PFSK-1 (cell line): ENCODE measurements at regions not wholly inside any gene's neighbourhood (a gene's known extent, or its start where the extent isn't known, plus 50 kb on each side); places are given as distances from the start of the nearest gene placed in this dataset.
A peak's percentile ranks its signal among the peaks of the same experiment; 100 is the strongest.

Source experiments
- FOXP2 ChIP-seq: optimal IDR thresholded peaks from 2 replicates; pipeline ENCODE3; 2011; ENCODE audit warnings: borderline replicate concordance, control low read depth, inconsistent platforms; ENCODE audit not compliant: insufficient read depth; ENCODE audit errors: extremely low read length, extremely low read depth
- POLR2AphosphoS5 ChIP-seq: IDR thresholded peaks from 2 replicates; pipeline ENCODE4 v1.6.1; 2012; ENCODE audit warnings: low read depth, mild to moderate bottlenecking, control low read depth, low read length, moderate library complexity
- REST ChIP-seq, 2 experiments: IDR thresholded peaks; 2 replicates each; pipeline versions ENCODE4 v1.6.1 to v1.8.0; 2011 to 2012; ENCODE audit warnings: low read depth in 2 of 2, low read length in 2 of 2, control low read depth in 1 of 2, inconsistent platforms in 1 of 2, mild to moderate bottlenecking in 1 of 2, moderate library complexity in 1 of 2; ENCODE audit not compliant: insufficient read depth in 1 of 2
- SIN3A ChIP-seq: IDR thresholded peaks from 2 replicates; pipeline ENCODE4 v1.6.1; 2012; ENCODE audit warnings: mild to moderate bottlenecking, low read length, moderate library complexity, borderline replicate concordance; ENCODE audit not compliant: insufficient read depth
- TAF1 ChIP-seq: IDR thresholded peaks from 2 replicates; pipeline ENCODE4 v1.6.1; 2012; ENCODE audit warnings: low read length, control low read depth, borderline replicate concordance; ENCODE audit not compliant: insufficient read depth

- TF ChIP-seq FOXP2, result no peak
- no peak for TF ChIP-seq TAF1
- TF ChIP-seq SIN3A, result no peak
- no peak for TF ChIP-seq REST (IDR thresholded peaks at IDR 0.05; ENCODE audit: insufficient read depth in 1 of 2, low read depth in 2 of 2, low read length in 2 of 2)
- no peak for TF ChIP-seq POLR2AphosphoS5
These were observed 2056.4 kb downstream of the PCDH7 start for GRCh38 chr4:32776435-32777203.

- TF ChIP-seq FOXP2 (no peak), POLR2AphosphoS5 (no peak), SIN3A (no peak), REST (IDR thresholded peaks at IDR 0.05; ENCODE audit: insufficient read depth in 1 of 2, low read depth in 2 of 2, low read length in 2 of 2) (no peak), TAF1 (no peak)
These were observed 2057.9 kb downstream of the PCDH7 start for GRCh38 chr4:32778025-32778424.

- no peak for TF ChIP-seq REST (IDR thresholded peaks at IDR 0.05; ENCODE audit: insufficient read depth in 1 of 2, low read depth in 2 of 2, low read length in 2 of 2)
- TF ChIP-seq POLR2AphosphoS5, result no peak
- TF ChIP-seq FOXP2, result no peak
- TF ChIP-seq TAF1, result no peak
- TF ChIP-seq SIN3A, result no peak
These were observed 2058.8 kb downstream of the PCDH7 start for GRCh38 chr4:32778938-32779337.

GRCh38 chr4:32789026-32789608 is 2068.9 kb downstream of the PCDH7 start:
- TF ChIP-seq POLR2AphosphoS5 (peak; percentile 20; the same call in 1 of the 2 replicates), TAF1 (no peak), SIN3A (no peak), FOXP2 (no peak), REST (IDR thresholded peaks at IDR 0.05; ENCODE audit: insufficient read depth in 1 of 2, low read depth in 2 of 2, low read length in 2 of 2) (0 out of 4 replicates have a peak, but pooled peaks of 1 of the 2 experiments have one; percentile 19)

- TF ChIP-seq SIN3A, result no peak
- TF ChIP-seq TAF1, result no peak
- TF ChIP-seq POLR2AphosphoS5, result no peak
- TF ChIP-seq REST (IDR thresholded peaks at IDR 0.05; ENCODE audit: insufficient read depth in 1 of 2, low read depth in 2 of 2, low read length in 2 of 2), result no peak
- no peak for TF ChIP-seq FOXP2
These were observed 2070.6 kb downstream of the PCDH7 start for GRCh38 chr4:32790803-32791202.
